Stomach (tissue), 8 donors: ENCODE measurements at regions not wholly inside any gene's neighbourhood (a gene's known extent, or its start where the extent isn't known, plus 50 kb on each side); places are given as distances from the start of the nearest gene placed in this dataset.

ENCODE experiments used
- DNase-seq, 2 donors: peaks; one replicate each; pipeline versions ENCODE4 v3.0.0 to v3.0.0-alpha.2; 2013 to 2019
- H3K27ac ChIP-seq, 5 donors: fragments of 200-600 bp in 4 of 5; sonication (generic) in 4 of 5; one replicate each; pipeline ENCODE4 v1.5.1; 2013 to 2019; ENCODE audit warnings: mild to moderate bottlenecking in 1 of 5, moderate library complexity in 1 of 5
- H3K27me3 ChIP-seq, 3 donors: fragments of 200-600 bp; sonication (generic); one replicate each; pipeline ENCODE4 v1.5.1; 2017 to 2019; ENCODE audit warnings: mixed run types in 1 of 3
- H3K36me3 ChIP-seq, 4 donors: fragments of 200-600 bp; sonication (generic); 1 replicate in 3 of 4; 2 replicates in 1 of 4; pipeline ENCODE4 v1.5.1; 2016 to 2019
- H3K4me1 ChIP-seq, 4 donors: fragments of 200-600 bp; sonication (generic); one replicate each; pipeline ENCODE4 v1.5.1; 2016 to 2019
- H3K4me3 ChIP-seq, 4 donors: fragments of 200-600 bp; sonication (generic) in 3 of 4; one replicate each; pipeline ENCODE4 v1.5.1; 2016 to 2019; ENCODE audit warnings: mild to moderate bottlenecking in 1 of 4
- H3K9me3 ChIP-seq, 4 donors: fragments of 200-600 bp; sonication (generic); one replicate each; pipeline ENCODE4 v1.5.1; 2016 to 2019
- CTCF ChIP-seq, 7 experiments: fragments of 450-650 bp in 4 of 7; fragments of 200-600 bp in 3 of 7; sonication (generic) in 3 of 7; IDR thresholded peaks; one replicate each; pipeline ENCODE4 v1.5.1; 2016 to 2019; ENCODE audit warnings: antibody characterized with exemption in 7 of 7, control low read depth in 2 of 7, mild to moderate bottlenecking in 1 of 7
- EP300 ChIP-seq: sonication (generic); formaldehyde crosslinking; IDR thresholded peaks from one replicate; pipeline ENCODE4 v1.6.1; 2017; ENCODE audit warnings: antibody characterized with exemption
- POLR2A ChIP-seq, 4 donors: fragments of 450-650 bp; IDR thresholded peaks; one replicate each; pipeline ENCODE4 v1.6.1; 2016; ENCODE audit warnings: antibody characterized with exemption in 4 of 4, control low read depth in 2 of 4, mild to moderate bottlenecking in 1 of 4, moderate library complexity in 1 of 4
- POLR2AphosphoS5 ChIP-seq, 3 donors: sonication (generic); formaldehyde crosslinking; IDR thresholded peaks; one replicate each; pipeline ENCODE4 v1.6.1; 2016; ENCODE audit warnings: antibody characterized with exemption in 3 of 3
- WGBS, 5 donors: extraction: QIAGEN DNeasy Blood & Tissue Kit in 3 of 5; methylation state at CpG; one replicate each; pipeline versions ENCODE4 v1.1.5 to v1.1.7; 2013 to 2018; 5-methylcytosine and 5-hydroxymethylcytosine counted together
- intact Hi-C: fragments of 100-400 bp; cut with DNase I; formaldehyde crosslinking; loops from one replicate; pipeline ENCODE4 v1.15.1; 2023; ENCODE audit warnings: low total_unique reads
- donor health status: healthy with polysubstance abuse.
- donor health status: Bipolar disorder and iron deficiency.
- donor health status: healthy.

- no peaks in the 10 kb centered on the region for H3K36me3 ChIP-seq
- H3K9me3 ChIP-seq = no peaks in the 10 kb centered on the region
- TF ChIP-seq POLR2A (IDR thresholded peaks at IDR 0.05) (no peak), CTCF (IDR thresholded peaks at IDR 0.05) (peak in 5 of 7 experiments; percentile 80 to 92 (median 90)), POLR2AphosphoS5 (IDR thresholded peaks at IDR 0.05) (peak in 1 of 3 donors; percentile 79), EP300 (no peak)
- peaks cover 10 to 56% (median 38%) of the 10 kb centered on the region in 4 donors for H3K4me1 ChIP-seq
- 9 to 12% (median 11%) methylated on average over 35 to 54 of the region's 54 CpGs for WGBS, 5 donors
- peaks cover 0 to 50% (median 4%) of the 10 kb centered on the region in 3 donors for H3K27me3 ChIP-seq
- intact Hi-C loops = loop anchor here (10.0 kb wide), 2 partner anchors 144 to 156 kb away; partner anchors contain the start of gene PITX1
- peak overlapping the region; percentile 43 to 53 (median 50) for H3K4me3 ChIP-seq
- DNase-seq = peak; percentile 82 to 93
- peak overlapping the region; percentile 51 to 87 (median 77) for H3K27ac ChIP-seq
Observed at GRCh38 chr5:135191084-135191826, 157.2 kb upstream of the PITX1 start.

DNA sequence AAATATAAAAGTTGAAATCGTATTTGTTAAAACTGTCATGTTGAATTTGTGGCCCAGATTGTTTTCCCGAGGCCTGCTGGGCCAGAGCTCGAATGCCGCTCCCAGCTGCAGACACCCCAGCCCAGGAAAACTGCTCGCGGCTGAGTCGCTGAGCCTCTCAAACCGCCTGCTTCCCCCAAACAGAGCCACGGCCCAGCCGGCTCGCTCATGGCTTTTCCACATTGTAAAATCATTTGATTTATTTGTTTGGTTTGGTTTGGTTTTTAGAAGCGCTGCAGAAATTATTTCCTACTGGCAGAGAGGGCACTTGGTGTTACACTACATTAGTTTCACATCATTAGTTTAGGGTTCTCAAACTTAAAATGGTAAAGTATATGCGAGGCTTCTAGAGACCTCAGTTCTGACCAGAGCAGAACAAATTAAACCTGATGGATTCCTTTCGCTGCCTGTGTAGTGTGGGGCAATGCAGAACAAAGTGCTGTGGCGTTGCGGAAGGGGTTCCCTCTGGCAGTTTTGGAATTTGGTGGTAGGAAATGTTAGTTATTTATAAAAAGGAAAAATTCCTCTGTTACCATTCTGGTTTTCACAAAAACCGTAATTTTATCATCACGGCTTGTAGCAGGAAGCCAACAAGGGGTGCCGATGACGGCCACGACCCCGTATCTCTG, 156.5 kb upstream of the PITX1 start:
- no peak for TF ChIP-seq POLR2AphosphoS5 (IDR thresholded peaks at IDR 0.05)
- no peak for TF ChIP-seq EP300
- no peak for TF ChIP-seq CTCF (IDR thresholded peaks at IDR 0.05)
- no peak for TF ChIP-seq POLR2A (IDR thresholded peaks at IDR 0.05)
- peak overlapping the region; percentile 53 to 87 (median 77) for H3K27ac ChIP-seq
- H3K27me3 ChIP-seq = peaks cover 0 to 46% (median 4%) of the 10 kb centered on the region in 3 donors
- no peaks in the 10 kb centered on the region for H3K36me3 ChIP-seq
- H3K9me3 ChIP-seq = no peaks in the 10 kb centered on the region
- WGBS, 5 donors = 45 to 64% (median 58%) methylated on average over 22 of the region's 22 CpGs
- intact Hi-C loops = loop anchor here (10.0 kb wide), 2 partner anchors 144 to 156 kb away; partner anchors contain the start of gene PITX1
- peak overlapping the region; percentile 43 to 53 (median 50) for H3K4me3 ChIP-seq
- peaks cover 10 to 63% (median 41%) of the 10 kb centered on the region in 4 donors for H3K4me1 ChIP-seq
- DNase-seq = no peak

GRCh38 chr5:135189024-135189423, 155.0 kb upstream of the PITX1 start:
- intact Hi-C loops = no loop called here
- no peak for TF ChIP-seq EP300
- TF ChIP-seq POLR2AphosphoS5 (IDR thresholded peaks at IDR 0.05) = no peak
- TF ChIP-seq CTCF (IDR thresholded peaks at IDR 0.05) = no peak
- no peak for TF ChIP-seq POLR2A (IDR thresholded peaks at IDR 0.05)
- Histone ChIP-seq H3K27ac (peak overlapping the region in 4 of 5 donors; percentile 63 to 87 (median 80)), H3K9me3 (no peaks in the 10 kb centered on the region), H3K4me1 (peaks cover 10 to 65% (median 35%) of the 10 kb centered on the region in 4 donors), H3K4me3 (no peak overlapping the region), H3K36me3 (no peaks in the 10 kb centered on the region), H3K27me3 (peaks cover 0 to 46% (median 4%) of the 10 kb centered on the region in 3 donors)
- no peak for DNase-seq
- 62 to 75% (median 70%) methylated on average over 13 of the region's 13 CpGs for WGBS, 5 donors

GRCh38 chr5:135188233-135188914, 154.3 kb upstream of the PITX1 start:
- Histone ChIP-seq H3K27me3 (peaks cover 0 to 41% (median 4%) of the 10 kb centered on the region in 3 donors), H3K4me1 (peaks cover 10 to 65% (median 32%) of the 10 kb centered on the region in 4 donors), H3K27ac (peak overlapping the region in 4 of 5 donors; percentile 63 to 87 (median 80)), H3K9me3 (no peaks in the 10 kb centered on the region), H3K4me3 (no peak overlapping the region), H3K36me3 (no peaks in the 10 kb centered on the region)
- no peak for DNase-seq
- intact Hi-C loops = no loop called here
- 47 to 61% (median 57%) methylated on average over 4 of the region's 4 CpGs for WGBS, 5 donors
- TF ChIP-seq POLR2A (IDR thresholded peaks at IDR 0.05) (no peak), EP300 (no peak), POLR2AphosphoS5 (IDR thresholded peaks at IDR 0.05) (no peak), CTCF (IDR thresholded peaks at IDR 0.05) (no peak)
